AG04450 (cell line): ENCODE measurements at regions not wholly inside any gene's neighbourhood (a gene's known extent, or its start where the extent isn't known, plus 50 kb on each side); places are given as distances from the start of the nearest gene placed in this dataset.

ENCODE experiments used
- CTCF ChIA-PET: fragments of 300-600, 350-600 bp; formaldehyde crosslinking; extraction: SDS; loops from one replicate; lab custom pipeline; 2022; ENCODE audit warnings: antibody characterized with exemption, inconsistent platforms; lab: Charles Lee
- POLR2A ChIA-PET: fragments of 350-600 bp; formaldehyde crosslinking; extraction: SDS; loops from one replicate; lab custom pipeline; 2021; ENCODE audit warnings: antibody characterized with exemption, inconsistent platforms; lab: Yijun Ruan, JAX
- DNase-seq: peaks from one replicate; pipeline ENCODE4 v3.0.0-alpha.2; 2011; ENCODE audit warnings: low read depth, low spot score
- H3K27ac ChIP-seq: one replicate; pipeline ENCODE4 v1.5.1; 2012; ENCODE audit warnings: low read depth, low read length, control low read depth
- H3K27me3 ChIP-seq: one replicate; pipeline ENCODE4 v1.6.0; 2012; ENCODE audit warnings: low read length; ENCODE audit not compliant: control insufficient read depth, insufficient read depth
- H3K4me3 ChIP-seq: 2 replicates; pipeline ENCODE4 v1.5.1; 2011; ENCODE audit warnings: mild to moderate bottlenecking, low read depth, low read length, control low read depth
- H3K9me3 ChIP-seq: 2 replicates; pipeline ENCODE4 v1.5.1; 2012; ENCODE audit warnings: low read length; ENCODE audit not compliant: control insufficient read depth, insufficient read depth
- TF ChIP-seq, protein P1 (sequence below): IDR thresholded peaks from 2 replicates; pipeline ENCODE4 v1.5.1; 2011; ENCODE audit warnings: low read depth, low read length, control low read depth, inconsistent platforms

DNA sequence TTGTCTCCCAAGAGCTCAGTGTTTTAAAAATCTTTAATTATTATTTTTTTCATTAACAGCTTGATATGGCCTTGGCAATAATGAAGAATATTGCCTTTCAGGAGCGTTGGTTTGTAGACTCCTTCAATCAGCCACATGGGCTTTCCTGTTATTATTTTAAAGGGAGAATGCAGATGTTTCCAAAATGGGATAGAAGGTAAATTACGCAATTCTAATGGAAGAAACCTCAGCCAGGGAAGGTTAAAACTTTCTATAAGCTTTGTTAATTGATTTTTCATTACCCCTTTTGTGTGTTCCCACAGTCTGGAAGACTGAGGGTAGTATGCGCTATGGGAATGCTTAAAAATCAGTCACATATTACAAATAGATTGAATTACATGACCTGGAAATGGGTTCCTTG is 188.4 kb upstream of the NAV3 start:
- no peaks in the 10 kb centered on the region for H3K9me3 ChIP-seq
- H3K27me3 ChIP-seq, result no peaks in the 10 kb centered on the region
- POLR2A ChIA-PET, result no interaction called here
- CTCF ChIA-PET, result no interaction called here
- H3K27ac ChIP-seq, result no peak overlapping the region
- no peak for DNase-seq
- TF ChIP-seq, protein P1, sequence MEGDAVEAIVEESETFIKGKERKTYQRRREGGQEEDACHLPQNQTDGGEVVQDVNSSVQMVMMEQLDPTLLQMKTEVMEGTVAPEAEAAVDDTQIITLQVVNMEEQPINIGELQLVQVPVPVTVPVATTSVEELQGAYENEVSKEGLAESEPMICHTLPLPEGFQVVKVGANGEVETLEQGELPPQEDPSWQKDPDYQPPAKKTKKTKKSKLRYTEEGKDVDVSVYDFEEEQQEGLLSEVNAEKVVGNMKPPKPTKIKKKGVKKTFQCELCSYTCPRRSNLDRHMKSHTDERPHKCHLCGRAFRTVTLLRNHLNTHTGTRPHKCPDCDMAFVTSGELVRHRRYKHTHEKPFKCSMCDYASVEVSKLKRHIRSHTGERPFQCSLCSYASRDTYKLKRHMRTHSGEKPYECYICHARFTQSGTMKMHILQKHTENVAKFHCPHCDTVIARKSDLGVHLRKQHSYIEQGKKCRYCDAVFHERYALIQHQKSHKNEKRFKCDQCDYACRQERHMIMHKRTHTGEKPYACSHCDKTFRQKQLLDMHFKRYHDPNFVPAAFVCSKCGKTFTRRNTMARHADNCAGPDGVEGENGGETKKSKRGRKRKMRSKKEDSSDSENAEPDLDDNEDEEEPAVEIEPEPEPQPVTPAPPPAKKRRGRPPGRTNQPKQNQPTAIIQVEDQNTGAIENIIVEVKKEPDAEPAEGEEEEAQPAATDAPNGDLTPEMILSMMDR, result no peak
- H3K4me3 ChIP-seq, result no peak overlapping the region

DNA sequence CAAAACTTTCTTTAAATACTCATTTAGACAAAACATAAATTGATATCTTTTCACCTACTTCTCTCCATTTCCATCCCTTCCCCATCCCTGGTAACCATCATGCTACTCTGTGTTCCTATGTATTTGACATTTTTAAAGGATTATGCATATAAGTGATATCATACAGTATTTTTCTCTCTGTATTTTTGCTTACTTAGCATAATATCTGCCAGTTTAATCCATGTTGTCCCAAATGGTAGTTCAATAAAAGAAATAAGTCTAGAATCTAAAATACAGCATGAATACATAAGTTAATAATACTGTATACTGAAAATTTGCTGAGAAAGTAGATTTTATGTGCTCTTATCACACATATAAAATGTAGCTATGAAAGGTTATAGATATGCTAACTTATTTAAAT is 190.3 kb upstream of the NAV3 start:
- Histone ChIP-seq H3K27me3 (no peaks in the 10 kb centered on the region), H3K9me3 (no peaks in the 10 kb centered on the region), H3K27ac (no peak overlapping the region), H3K4me3 (no peak overlapping the region)
- TF ChIP-seq, protein P1, result no peak
- POLR2A ChIA-PET, result no interaction called here
- no peak for DNase-seq
- CTCF ChIA-PET, result no interaction called here

DNA sequence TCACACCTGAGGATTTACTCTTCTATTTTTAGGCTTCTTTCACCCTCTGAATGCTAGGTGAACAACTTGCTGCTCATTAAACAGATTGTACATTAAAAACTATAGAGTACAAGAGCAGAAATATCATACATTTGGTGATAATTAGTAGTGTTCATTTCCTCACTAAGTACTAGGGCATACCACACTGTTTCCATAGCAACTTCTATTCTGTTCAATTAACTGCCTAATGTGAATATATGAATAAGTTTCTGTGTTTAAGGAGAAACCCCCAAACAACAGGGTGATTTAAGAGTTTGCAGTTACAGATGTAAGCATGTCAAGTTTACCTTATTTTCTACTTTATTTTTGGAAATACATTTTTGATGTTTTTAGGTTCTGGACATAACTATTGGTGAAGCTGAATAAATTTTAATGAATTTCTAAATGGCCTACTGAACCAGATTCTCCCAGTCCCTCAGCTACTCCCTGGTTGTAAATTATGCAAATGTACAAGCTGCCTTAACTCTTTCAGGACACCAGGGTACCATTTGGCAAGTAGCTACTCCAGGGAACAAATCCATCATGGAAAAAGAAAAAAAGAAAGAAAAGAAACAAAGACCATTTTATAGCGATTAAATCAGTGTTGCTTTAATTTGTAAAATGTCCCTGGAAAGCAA is 199.8 kb upstream of the NAV3 start:
- H3K4me3 ChIP-seq, result no peak overlapping the region
- TF ChIP-seq, protein P1, result no peak
- no peaks in the 10 kb centered on the region for H3K9me3 ChIP-seq
- ChIA-PET CTCF (no interaction called here), POLR2A (interaction anchor here (0.5 to 0.7 kb wide), 2 partner anchors 48 to 52 kb away, joined by 3 read pairs; no protein-coding TSS in a partner anchor)
- H3K27me3 ChIP-seq, result no peaks in the 10 kb centered on the region
- no peak for DNase-seq
- H3K27ac ChIP-seq, result no peak overlapping the region

DNA sequence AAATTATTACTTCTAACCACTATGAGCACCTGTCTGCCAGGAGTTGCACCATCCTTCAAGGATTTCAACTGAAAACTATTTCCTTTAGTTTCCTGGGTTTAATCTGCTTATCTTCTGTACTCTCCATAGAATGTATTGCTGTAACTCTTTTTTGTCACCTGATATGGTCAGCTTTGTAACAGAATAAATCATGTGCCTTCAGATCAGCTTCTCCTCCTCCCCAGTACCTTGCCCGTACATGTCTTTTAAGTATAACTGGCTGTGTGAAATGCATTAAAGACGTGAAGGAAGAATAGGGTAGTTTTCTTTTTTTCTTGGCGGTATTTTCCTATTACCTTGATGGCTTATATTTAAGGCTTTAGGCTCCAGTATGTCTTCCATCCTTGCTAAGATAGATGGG is 200.3 kb upstream of the NAV3 start:
- ChIA-PET CTCF (no interaction called here), POLR2A (no interaction called here)
- TF ChIP-seq, protein P1, result no peak
- no peak for DNase-seq
- Histone ChIP-seq H3K27me3 (no peaks in the 10 kb centered on the region), H3K4me3 (no peak overlapping the region), H3K27ac (no peak overlapping the region), H3K9me3 (no peaks in the 10 kb centered on the region)

DNA sequence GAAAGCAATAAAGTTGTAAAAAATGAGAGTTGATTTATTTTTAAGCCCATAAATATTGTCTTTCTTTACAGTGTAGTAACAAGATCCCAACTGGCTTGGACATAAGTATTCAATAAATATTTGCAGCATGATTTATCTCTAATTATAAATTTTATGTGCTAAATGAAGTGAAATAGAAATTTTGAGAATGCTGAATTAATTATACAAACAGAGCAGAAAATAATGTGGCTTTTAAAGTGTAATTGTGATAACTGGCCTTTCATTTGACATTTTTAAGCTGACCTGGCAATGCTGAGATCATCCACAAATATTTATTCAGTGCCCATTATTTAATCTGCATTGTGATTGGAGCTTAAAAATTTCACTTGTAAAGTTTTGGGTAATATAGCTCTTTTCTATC is 201.6 kb upstream of the NAV3 start:
- Histone ChIP-seq H3K27ac (no peak overlapping the region), H3K4me3 (no peak overlapping the region), H3K9me3 (no peaks in the 10 kb centered on the region), H3K27me3 (no peaks in the 10 kb centered on the region)
- POLR2A ChIA-PET, result no interaction called here
- DNase-seq, result no peak
- TF ChIP-seq, protein P1, result no peak
- CTCF ChIA-PET, result no interaction called here
